ENCODE measurements at regions not wholly inside any gene's neighbourhood (a gene's known extent, or its start where the extent isn't known, plus 50 kb on each side); places are given as distances from the start of the nearest gene placed in this dataset.

GRCh38 chr2:57674025-57674424 lies 372.6 kb upstream of the VRK2 start:
- no peak for DNase-seq (ENCODE audit: low read depth, low spot score)
- H3K27me3 ChIP-seq (ENCODE audit: control insufficient read depth, insufficient read depth, low read length) = no peaks in the 10 kb centered on the region
- ChIA-PET CTCF (no interaction called here), POLR2A (no interaction called here)
- no peak overlapping the region for H3K27ac ChIP-seq (ENCODE audit: low read length)
- no peaks in the 10 kb centered on the region for H3K9me3 ChIP-seq (ENCODE audit: control insufficient read depth, insufficient read depth, low read depth, low read length)
- H3K36me3 ChIP-seq (ENCODE audit: control insufficient read depth, insufficient read depth, low read length) = no peaks in the 10 kb centered on the region
- in situ Hi-C loops (cut with HindIII; ENCODE audit: low pct_unique_long_range_greater_than_20kb, low sequenced_read_pairs) (no loop called here), intact Hi-C loops (cut with micrococcal nuclease; ENCODE audit: unreplicated experiment) (no loop called here)
- H3K4me1 ChIP-seq (ENCODE audit: control insufficient read depth, insufficient read depth, low read length) = no peaks in the 10 kb centered on the region
- no peak for TF ChIP-seq REST (IDR thresholded peaks at IDR 0.05; ENCODE audit: insufficient read depth in 1 of 2, low read depth in 2 of 2, low read length in 1 of 2)
- no peak for TF ChIP-seq POLR2AphosphoS5 (IDR thresholded peaks at IDR 0.05; ENCODE audit: low read depth, low read length)
- no peak for TF ChIP-seq TCF7L2 (IDR thresholded peaks at IDR 0.05; ENCODE audit: low read depth, low read length)
- TF ChIP-seq CTCF (IDR thresholded peaks at IDR 0.05) = no peak
- no peak for TF ChIP-seq SIN3A (IDR thresholded peaks at IDR 0.05; ENCODE audit: borderline replicate concordance, insufficient read depth, low read depth, low read length)
- no peak for ATAC-seq
- no TSS peak for BruUV-seq (replicated peaks)
- no peak overlapping the region for H3K4me3 ChIP-seq (ENCODE audit: low read depth in 2 of 2, low read length in 2 of 2)

GRCh38 chr2:57674743-57675142 lies 371.9 kb upstream of the VRK2 start:
- no peaks in the 10 kb centered on the region for H3K4me1 ChIP-seq (ENCODE audit: control insufficient read depth, insufficient read depth, low read length)
- ATAC-seq (no peak), DNase-seq (ENCODE audit: low read depth, low spot score) (no peak)
- no peaks in the 10 kb centered on the region for H3K27me3 ChIP-seq (ENCODE audit: control insufficient read depth, insufficient read depth, low read length)
- H3K27ac ChIP-seq (ENCODE audit: low read length) = no peak overlapping the region
- intact Hi-C loops (cut with micrococcal nuclease; ENCODE audit: unreplicated experiment) (no loop called here), in situ Hi-C loops (cut with HindIII; ENCODE audit: low pct_unique_long_range_greater_than_20kb, low sequenced_read_pairs) (no loop called here)
- H3K36me3 ChIP-seq (ENCODE audit: control insufficient read depth, insufficient read depth, low read length) = no peaks in the 10 kb centered on the region
- no peaks in the 10 kb centered on the region for H3K9me3 ChIP-seq (ENCODE audit: control insufficient read depth, insufficient read depth, low read depth, low read length)
- ChIA-PET POLR2A (no interaction called here), CTCF (no interaction called here)
- TF ChIP-seq SIN3A (IDR thresholded peaks at IDR 0.05; ENCODE audit: borderline replicate concordance, insufficient read depth, low read depth, low read length) (no peak), TCF7L2 (IDR thresholded peaks at IDR 0.05; ENCODE audit: low read depth, low read length) (no peak), POLR2AphosphoS5 (IDR thresholded peaks at IDR 0.05; ENCODE audit: low read depth, low read length) (no peak), REST (IDR thresholded peaks at IDR 0.05; ENCODE audit: insufficient read depth in 1 of 2, low read depth in 2 of 2, low read length in 1 of 2) (no peak), CTCF (IDR thresholded peaks at IDR 0.05) (no peak)
- no TSS peak for BruUV-seq (replicated peaks)
- H3K4me3 ChIP-seq (ENCODE audit: low read depth in 2 of 2, low read length in 2 of 2) = no peak overlapping the region

Data from Panc1 (cell line).